NCI-H2196 (cell line): ENCODE measurements at regions not wholly inside any gene's neighbourhood (a gene's known extent, or its start where the extent isn't known, plus 50 kb on each side); places are given as distances from the start of the nearest gene placed in this dataset.

Source experiments
- DNase-seq: peaks from one replicate; lab custom pipeline; 2025; ENCODE audit not compliant: unreplicated experiment; lab: John Stamatoyannopoulos, UW

GRCh38 chr10:131808370-131808930 lies 92.4 kb upstream of the PPP2R2D start:
- DNase-seq: no peak

DNA sequence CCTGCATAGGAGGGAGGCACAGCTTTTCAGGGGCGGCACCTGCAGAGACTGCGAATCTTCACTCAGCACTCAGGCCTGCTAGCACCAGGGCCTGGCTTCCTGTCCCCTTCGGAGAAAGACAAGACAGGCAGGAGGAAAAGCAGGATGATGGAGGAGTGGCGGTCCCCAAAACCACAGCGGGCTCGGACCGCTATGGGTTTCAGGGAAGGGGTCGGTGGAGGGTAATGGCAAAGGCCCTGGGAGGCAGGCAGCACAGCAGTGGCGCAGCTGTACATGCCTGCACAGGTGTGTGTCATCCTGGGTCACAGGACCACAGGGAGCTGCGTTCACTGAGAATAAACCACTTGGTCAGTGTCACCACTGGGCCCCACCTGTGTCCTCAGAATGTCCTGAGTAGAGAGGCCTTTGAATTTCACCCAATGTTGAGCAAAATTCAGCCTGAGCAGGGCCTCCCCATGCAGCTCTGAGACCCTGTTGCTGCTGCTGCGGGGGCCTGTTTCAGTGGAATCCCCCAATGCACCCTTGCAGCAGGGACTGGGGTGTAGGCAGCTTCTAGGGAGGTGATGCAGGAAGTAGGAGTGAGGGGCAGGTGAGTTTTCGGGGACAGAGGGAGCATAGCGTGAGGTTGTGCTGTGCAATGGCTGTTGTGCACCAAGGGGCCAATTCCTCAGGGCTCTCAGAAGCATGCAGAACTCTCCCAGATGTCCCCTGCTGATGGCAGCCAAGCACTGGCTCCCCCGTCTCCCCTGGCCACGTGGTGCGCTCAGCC lies 90.6 kb upstream of the PPP2R2D start:
- no peak for DNase-seq

DNA sequence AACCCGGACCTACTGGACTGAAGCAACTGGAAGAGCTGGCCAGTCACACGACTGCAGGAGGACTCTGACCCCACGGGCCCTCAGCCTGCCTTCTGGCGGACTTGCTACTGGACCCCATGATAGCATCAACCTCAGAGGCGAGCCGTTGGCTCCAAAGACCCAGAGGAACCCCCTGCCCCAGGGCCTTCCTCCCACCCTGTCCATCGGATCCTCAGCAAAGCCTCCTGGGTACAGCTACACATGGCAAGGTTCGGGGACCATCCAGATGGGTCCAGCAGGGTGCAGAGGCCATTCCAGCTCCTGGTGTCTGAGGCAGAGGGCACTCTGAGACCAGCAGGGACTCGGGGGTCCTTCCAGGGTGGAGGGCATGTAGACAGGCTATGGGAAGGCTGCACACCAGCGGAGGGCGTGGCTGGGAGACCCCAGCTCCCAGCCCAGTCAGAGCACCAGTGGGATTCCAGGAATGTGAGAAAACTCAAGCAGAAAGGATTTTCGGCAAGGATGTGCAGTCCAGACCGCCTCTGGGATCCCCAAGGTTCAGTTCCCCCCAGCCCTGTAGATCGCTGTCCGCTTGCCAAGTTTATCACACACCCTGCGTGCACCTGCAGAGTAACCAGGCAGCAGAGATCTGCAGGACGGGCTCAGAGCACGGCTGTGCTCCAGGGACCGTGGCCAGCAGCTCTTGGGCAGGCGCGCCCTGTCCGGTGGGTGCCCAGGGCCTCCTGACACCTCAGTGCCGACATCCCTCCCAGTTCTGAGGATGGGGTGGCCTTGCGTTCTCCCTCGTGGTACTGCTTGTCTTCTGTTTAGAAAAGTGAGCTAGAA lies 89.8 kb upstream of the PPP2R2D start:
- DNase-seq: no peak

- DNase-seq: no peak
These were observed 89.0 kb upstream of the PPP2R2D start for GRCh38 chr10:131811630-131812403.

DNA sequence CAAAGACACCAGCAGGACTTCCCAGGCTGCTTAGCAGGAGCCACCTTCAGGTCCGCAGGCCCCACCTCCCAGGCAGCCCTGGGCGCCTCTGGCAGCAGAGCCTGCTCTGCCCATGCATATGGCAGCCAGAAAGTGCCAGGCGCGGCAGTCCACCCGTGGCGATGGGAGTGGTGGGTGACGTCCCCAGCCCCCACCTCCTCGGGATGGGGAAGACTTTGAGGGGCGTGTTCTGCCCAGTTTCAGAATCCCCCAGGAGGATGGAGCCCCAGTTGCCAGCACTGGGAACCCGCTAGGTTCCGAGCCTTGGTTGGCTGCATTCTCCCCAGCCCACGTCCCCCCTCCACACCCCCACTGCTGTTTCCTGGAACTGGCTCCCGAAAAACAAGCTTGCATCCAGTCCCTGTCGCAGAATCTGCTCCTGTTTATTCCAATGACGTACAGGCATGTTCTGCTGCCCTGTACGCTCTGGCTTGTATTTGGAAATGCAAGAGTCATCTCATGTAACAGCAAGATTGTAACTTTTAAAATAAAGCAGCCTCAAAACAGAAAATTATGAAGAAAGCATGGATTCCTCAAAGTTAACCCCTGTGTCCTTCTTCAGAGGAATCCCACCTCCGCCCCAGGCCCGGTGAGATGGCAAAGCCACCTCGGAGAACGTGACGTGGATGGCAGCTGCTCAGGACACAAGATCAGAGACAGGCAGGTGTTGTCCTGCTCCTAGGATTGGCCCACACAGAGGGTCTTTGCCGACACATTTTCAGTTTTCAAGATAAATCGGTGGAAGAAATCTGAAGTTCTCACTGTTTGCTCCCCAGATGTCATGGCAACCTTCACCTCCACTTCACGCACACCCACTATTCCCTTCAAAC lies 87.8 kb upstream of the PPP2R2D start:
- DNase-seq: no peak

DNA sequence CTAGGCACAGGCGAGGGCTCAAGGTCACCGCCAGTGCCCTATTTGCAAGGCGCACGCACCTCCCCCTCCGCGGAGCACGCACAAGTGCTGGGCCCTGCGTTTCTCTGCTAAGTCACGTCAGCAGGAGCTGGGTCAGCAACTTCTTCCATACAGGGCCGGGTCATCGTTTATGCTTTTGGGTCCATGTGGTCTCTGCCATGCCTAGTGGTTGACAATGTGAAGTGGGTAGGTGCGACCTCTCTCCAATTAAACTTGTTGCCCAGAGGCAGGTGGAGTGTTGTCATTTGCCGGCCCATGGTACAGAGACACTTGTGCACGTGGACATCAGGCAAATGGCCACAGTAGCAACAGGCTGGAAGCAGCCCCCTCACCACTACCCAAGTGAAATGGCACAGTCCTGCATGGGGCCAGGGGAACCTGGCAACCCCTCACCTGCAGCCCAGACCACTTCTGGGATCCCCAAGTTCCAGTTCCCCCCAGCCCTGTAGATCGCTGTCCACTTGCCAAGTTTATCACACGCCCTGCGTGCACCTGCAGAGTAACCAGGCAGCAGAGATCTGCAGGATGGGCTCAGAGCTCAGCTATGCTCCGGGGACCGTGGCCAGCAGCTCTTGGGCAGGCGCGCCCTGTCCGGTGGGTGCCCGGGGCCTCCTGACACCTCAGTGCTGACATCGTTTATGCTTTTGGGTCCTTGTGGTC lies 86.1 kb upstream of the PPP2R2D start:
- DNase-seq: no peak

GRCh38 chr10:131815266-131816156 lies 85.3 kb upstream of the PPP2R2D start:
- no peak for DNase-seq

DNA sequence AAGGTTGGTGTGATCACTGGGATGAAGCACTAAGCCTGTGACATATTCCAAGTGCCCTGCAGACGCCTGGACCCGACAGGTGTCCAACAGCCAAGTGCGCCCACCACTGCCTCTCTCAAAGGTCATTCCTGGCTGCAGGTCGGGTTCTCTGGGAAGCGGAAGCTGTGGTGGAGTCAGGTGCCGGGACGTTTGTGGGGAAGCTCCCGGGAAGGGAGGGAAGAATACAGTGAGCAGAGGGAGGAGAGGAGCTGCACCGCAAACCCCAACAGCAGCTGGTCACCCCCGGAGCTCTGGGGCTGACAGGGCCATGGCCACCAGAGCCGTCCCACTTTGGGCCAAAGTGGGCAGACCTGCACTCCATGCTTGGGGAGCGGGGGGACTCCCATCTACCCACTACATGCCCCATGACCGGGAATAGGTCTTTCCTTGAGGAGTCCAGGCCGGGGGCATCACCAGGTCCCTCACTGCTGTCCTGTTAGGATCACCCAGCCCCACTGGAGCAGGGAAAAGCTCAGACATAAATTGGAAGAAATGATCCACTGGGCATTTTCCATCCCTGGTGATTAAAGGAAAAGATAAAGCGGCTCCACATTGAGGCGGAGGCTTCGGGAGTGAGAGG lies 84.5 kb upstream of the PPP2R2D start:
- no peak for DNase-seq

DNA sequence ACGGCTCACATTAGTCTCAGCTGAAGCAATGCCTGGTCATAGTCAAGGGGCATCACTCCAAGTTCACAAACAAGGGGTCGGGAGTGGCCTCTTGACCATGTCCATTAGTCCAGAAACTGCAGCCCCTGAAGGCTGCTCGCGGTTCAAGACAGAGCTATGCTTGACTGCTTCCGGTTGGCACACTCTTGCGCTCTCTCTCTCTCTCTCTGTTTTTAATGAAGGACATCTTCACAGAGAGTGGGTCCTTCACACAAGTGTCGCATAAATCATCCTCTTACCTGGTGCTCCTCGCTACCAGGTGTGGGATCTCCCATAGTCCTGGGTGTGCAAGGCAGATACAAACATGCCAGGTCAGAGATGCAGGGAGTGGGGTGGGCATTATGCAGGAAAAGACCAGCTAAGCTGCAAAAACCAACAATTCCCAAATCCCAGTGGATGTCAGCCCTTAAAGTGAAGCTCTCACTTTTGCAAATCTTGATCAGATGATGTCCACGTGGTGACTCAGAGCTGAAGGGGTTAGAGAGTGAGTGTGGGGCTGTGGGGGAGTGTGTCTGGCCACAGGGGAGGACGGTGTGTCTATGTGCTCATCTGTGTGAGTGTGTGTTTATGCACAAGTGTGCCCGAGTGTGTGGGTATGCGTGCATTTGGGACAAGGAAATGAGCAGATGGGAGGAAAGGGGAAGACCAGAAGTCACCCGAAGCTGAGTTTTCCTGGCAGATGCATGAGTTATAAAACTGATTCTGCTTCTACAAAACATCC lies 83.7 kb upstream of the PPP2R2D start:
- DNase-seq: no peak

DNA sequence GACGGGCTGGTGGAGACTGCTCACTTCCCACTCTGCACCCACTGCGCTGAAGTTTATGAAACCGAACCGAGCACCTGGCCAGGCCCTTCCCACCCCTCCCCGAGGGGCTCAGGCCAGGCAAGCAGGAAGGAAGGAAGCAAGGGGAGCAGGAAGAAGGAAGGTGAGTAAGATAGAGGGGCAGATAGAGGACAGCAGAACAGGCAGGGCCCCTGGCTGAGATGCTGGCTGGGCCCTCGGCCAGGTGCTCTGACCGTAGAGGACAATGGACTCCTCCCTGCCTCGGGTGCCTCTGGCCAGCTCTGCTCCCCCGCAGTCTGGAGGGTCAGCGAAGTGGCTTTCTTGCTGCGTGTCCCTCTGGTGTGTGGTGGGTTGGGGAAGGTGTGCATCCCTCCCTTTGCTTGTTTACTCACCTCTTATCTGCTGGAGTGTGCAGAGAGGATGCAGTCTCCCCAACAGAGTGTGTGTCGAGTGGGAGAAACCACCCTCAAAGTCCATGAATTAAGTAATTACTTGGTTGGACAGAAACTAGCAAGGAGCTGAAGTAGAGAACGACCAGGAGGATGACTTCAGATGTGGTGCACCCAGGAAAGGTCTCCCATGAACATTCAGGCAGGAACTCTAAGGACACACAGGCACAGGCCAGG lies 82.8 kb upstream of the PPP2R2D start:
- no peak for DNase-seq

DNA sequence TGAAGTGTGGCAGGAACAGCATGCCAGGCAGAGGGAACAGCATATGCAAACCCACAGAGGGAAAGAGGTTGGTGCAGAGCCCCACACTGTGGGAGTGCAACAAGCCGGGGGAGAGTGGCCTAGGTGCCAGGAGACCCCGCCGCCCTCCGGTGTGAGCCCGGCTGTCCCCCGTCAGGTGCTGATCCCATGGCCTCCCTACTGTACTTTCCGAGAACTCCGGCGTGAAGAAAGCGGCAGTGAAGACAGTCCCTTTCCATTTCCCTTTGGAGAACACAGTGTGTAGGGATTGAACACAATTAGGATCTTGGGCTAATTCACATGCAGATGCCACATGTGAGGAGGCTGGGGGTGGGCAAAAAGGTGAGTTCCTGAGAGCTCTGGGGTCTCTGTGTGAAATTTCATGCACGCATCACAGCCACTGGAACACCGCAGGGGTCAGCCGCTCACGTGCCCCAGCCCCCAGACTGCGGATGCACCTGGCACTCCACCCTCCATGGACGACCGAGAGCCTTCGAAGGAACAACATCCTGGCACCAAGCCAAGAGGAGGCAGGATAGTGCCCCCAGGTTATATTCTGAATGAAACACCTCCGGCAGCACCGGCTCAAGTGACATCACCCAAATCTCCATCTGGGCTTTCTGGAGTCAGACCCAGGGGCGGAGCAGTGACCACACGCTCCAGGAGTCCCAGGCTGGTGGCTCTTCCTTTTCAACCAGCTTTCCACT lies 82.1 kb upstream of the PPP2R2D start:
- no peak for DNase-seq

- DNase-seq: no peak
These were observed 81.4 kb upstream of the PPP2R2D start for GRCh38 chr10:131819241-131820072.

GRCh38 chr10:131820626-131821025 lies 80.2 kb upstream of the PPP2R2D start:
- DNase-seq: no peak

- no peak for DNase-seq
These were observed 79.3 kb upstream of the PPP2R2D start for GRCh38 chr10:131821378-131822012.
